ENCODE measurements at regions not wholly inside any gene's neighbourhood (a gene's known extent, or its start where the extent isn't known, plus 50 kb on each side); places are given as distances from the start of the nearest gene placed in this dataset.

GRCh38 chr10:59435707-59436106, 73.4 kb upstream of the FAM13C start:
- TF ChIP-seq POLR2A (IDR thresholded peaks at IDR 0.05; ENCODE audit: low read depth, low read length), result no peak
- TF ChIP-seq TAF1 (IDR thresholded peaks at IDR 0.05; ENCODE audit: borderline replicate concordance, low read depth, low read length), result no peak

Measured in GM12892 (cell line).